H1 (cell line): ENCODE measurements at regions not wholly inside any gene's neighbourhood (a gene's known extent, or its start where the extent isn't known, plus 50 kb on each side); places are given as distances from the start of the nearest gene placed in this dataset.

Experiments used
- CTCF ChIA-PET: fragments of 300-600 bp; sonication (Branson Sonifier 250); formaldehyde crosslinking; loops from one replicate; lab custom pipeline; 2021; ENCODE audit not compliant: partially characterized antibody; lab: Charles Lee
- POLR2A ChIA-PET: fragments of 300-600 bp; sonication (Branson Sonifier 250); formaldehyde crosslinking; loops from one replicate; lab custom pipeline; 2021; ENCODE audit warnings: inconsistent platforms; ENCODE audit not compliant: partially characterized antibody; lab: Charles Lee
- DNase-seq, 2 experiments: peaks; one replicate each; pipeline versions ENCODE4 v3.0.0 to v3.0.0-alpha.2; 2010 to 2022; ENCODE audit warnings: low spot score in 2 of 2, low read depth in 1 of 2, mixed read lengths in 1 of 2
- FAIRE-seq: peaks from 2 replicates; lab custom pipeline; 2011; peaks lifted over from hg19 to GRCh38; lab: Jason Lieb, UNC
- H2AFZ ChIP-seq: 2 replicates; pipeline ENCODE4 v1.8.1; 2012; ENCODE audit warnings: low read length, inconsistent platforms
- H2AK5ac ChIP-seq: 2 replicates; pipeline ENCODE4 v1.6.1; 2013; ENCODE audit warnings: low read depth, low read length
- H2BK120ac ChIP-seq: replicated peaks from 2 replicates; pipeline ENCODE3; 2013; ENCODE audit warnings: low read depth, low read length, inconsistent platforms
- H2BK12ac ChIP-seq: 2 replicates; pipeline ENCODE4 v1.6.1; 2013; ENCODE audit warnings: low read depth, low read length
- H2BK15ac ChIP-seq: 2 replicates; pipeline ENCODE4 v1.6.1; 2013; ENCODE audit warnings: low read length
- H2BK20ac ChIP-seq: 2 replicates; pipeline ENCODE4 v1.6.1; 2013; ENCODE audit warnings: low read length
- H2BK5ac ChIP-seq: 2 replicates; pipeline ENCODE4 v1.6.1; 2013; ENCODE audit warnings: low read depth, low read length
- H3K14ac ChIP-seq: 2 replicates; pipeline ENCODE4 v1.6.1; 2013; ENCODE audit warnings: inconsistent platforms; ENCODE audit not compliant: insufficient read length
- H3K18ac ChIP-seq: 2 replicates; pipeline ENCODE4 v1.6.1; 2013; ENCODE audit warnings: low read length; ENCODE audit errors: extremely low read depth
- H3K23ac ChIP-seq: 2 replicates; pipeline ENCODE4 v1.6.1; 2013; ENCODE audit warnings: inconsistent platforms; ENCODE audit not compliant: insufficient read length
- H3K23me2 ChIP-seq: 2 replicates; pipeline ENCODE4 v1.6.1; 2013; ENCODE audit warnings: low read depth, low read length
- H3K27ac ChIP-seq: 2 replicates; pipeline ENCODE4 v1.6.1; 2011; ENCODE audit warnings: low read depth, low read length, inconsistent platforms
- H3K27me3 ChIP-seq, 4 experiments: replicated peaks in 1 of 4; 1 replicate in 1 of 4; 2 replicates in 3 of 4; pipeline versions ENCODE4 v1.6.1 to v1.8.1; 2011 to 2013; ENCODE audit warnings: low read length in 3 of 4, mild to moderate bottlenecking in 3 of 4, inconsistent platforms in 2 of 4, mixed read lengths in 2 of 4, moderate library complexity in 1 of 4; ENCODE audit not compliant: control insufficient read depth in 3 of 4, insufficient read depth in 3 of 4; ENCODE audit errors: extremely low read depth in 1 of 4
- H3K36me3 ChIP-seq, 4 experiments: 2 replicates each; pipeline versions ENCODE4 v1.6.1 to v1.8.1; 2011 to 2013; ENCODE audit warnings: mild to moderate bottlenecking in 4 of 4, low read length in 3 of 4, moderate library complexity in 2 of 4, control low read depth in 1 of 4, inconsistent platforms in 1 of 4; ENCODE audit not compliant: insufficient read depth in 4 of 4, control insufficient read depth in 2 of 4
- H3K4ac ChIP-seq: replicated peaks from 2 replicates; pipeline ENCODE3; 2013; ENCODE audit warnings: low read length, low read depth, mixed read lengths, inconsistent platforms; ENCODE audit not compliant: insufficient read length
- H3K4me1 ChIP-seq, 4 experiments: replicated peaks in 1 of 4; 1 replicate in 1 of 4; 2 replicates in 3 of 4; pipeline versions ENCODE4 v1.6.1 to v1.8.1; 2011 to 2013; ENCODE audit warnings: low read length in 3 of 4, inconsistent platforms in 2 of 4, mixed read lengths in 1 of 4; ENCODE audit not compliant: insufficient read depth in 4 of 4, control insufficient read depth in 3 of 4
- H3K4me2 ChIP-seq, 2 experiments: 2 replicates each; pipeline versions ENCODE4 v1.6.1 to v1.8.1; 2011 to 2013; ENCODE audit warnings: low read depth in 2 of 2, low read length in 2 of 2, control low read depth in 1 of 2, inconsistent platforms in 1 of 2, mild to moderate bottlenecking in 1 of 2; ENCODE audit not compliant: insufficient read depth in 1 of 2
- H3K4me3 ChIP-seq, 4 experiments: fragments of 200-600, 300-600 bp in 1 of 4; sonication (generic), shearing (Covaris generic), sonication (Bioruptor Twin) in 1 of 4; 2 replicates each; pipeline versions ENCODE4 v1.5.1 to v1.8.1; 2011 to 2016; ENCODE audit warnings: low read length in 4 of 4, low read depth in 3 of 4, control low read depth in 2 of 4, inconsistent platforms in 2 of 4, mild to moderate bottlenecking in 2 of 4, mixed read lengths in 1 of 4, moderate library complexity in 1 of 4; ENCODE audit not compliant: insufficient read depth in 2 of 4; ENCODE audit errors: extremely low read depth in 1 of 4
- H3K56ac ChIP-seq: replicated peaks from 2 replicates; pipeline ENCODE3; 2013; ENCODE audit warnings: low read depth, mild to moderate bottlenecking, mixed read lengths, low read length, inconsistent platforms; ENCODE audit not compliant: insufficient read length
- H3K79me1 ChIP-seq: 2 replicates; pipeline ENCODE4 v1.6.1; 2013; ENCODE audit warnings: low read depth, low read length, control low read depth
- H3K79me2 ChIP-seq, 2 experiments: 2 replicates each; pipeline versions ENCODE4 v1.6.1 to v1.8.1; 2012 to 2013; ENCODE audit warnings: low read length in 2 of 2, mild to moderate bottlenecking in 2 of 2, inconsistent platforms in 1 of 2; ENCODE audit not compliant: insufficient read depth in 2 of 2, control insufficient read depth in 1 of 2
- H3K9ac ChIP-seq, 4 experiments: replicated peaks in 1 of 4; 1 replicate in 1 of 4; 2 replicates in 3 of 4; pipeline versions ENCODE4 v1.6.1 to v1.8.1; 2011 to 2013; ENCODE audit warnings: low read depth in 3 of 4, low read length in 3 of 4, control low read depth in 2 of 4, mild to moderate bottlenecking in 2 of 4, moderate library complexity in 2 of 4, inconsistent platforms in 1 of 4; ENCODE audit errors: extremely low read depth in 1 of 4
- H3K9me3 ChIP-seq, 2 experiments: 2 replicates each; pipeline versions ENCODE4 v1.6.1 to v1.8.1; 2012 to 2013; ENCODE audit warnings: mild to moderate bottlenecking in 2 of 2, moderate library complexity in 2 of 2, control low read depth in 1 of 2, inconsistent platforms in 1 of 2, low read depth in 1 of 2, low read length in 1 of 2, mixed read lengths in 1 of 2; ENCODE audit not compliant: insufficient read depth in 2 of 2
- H4K20me1 ChIP-seq, 2 experiments: replicated peaks in 1 of 2; 2 replicates each; pipeline versions ENCODE3 to v1.8.1; 2011 to 2013; ENCODE audit warnings: inconsistent platforms in 2 of 2, low read length in 2 of 2, mild to moderate bottlenecking in 1 of 2; ENCODE audit not compliant: insufficient read depth in 2 of 2, control insufficient read depth in 1 of 2
- H4K5ac ChIP-seq: 2 replicates; pipeline ENCODE4 v1.6.1; 2013; ENCODE audit warnings: low read length, low read depth, mixed read lengths, inconsistent platforms; ENCODE audit not compliant: insufficient read length
- H4K8ac ChIP-seq: 2 replicates; pipeline ENCODE4 v1.8.0; 2013; ENCODE audit warnings: mild to moderate bottlenecking, moderate library complexity, low read length, inconsistent platforms; ENCODE audit not compliant: insufficient read depth; ENCODE audit errors: extremely low read depth
- H4K91ac ChIP-seq: replicated peaks from 2 replicates; pipeline ENCODE3; 2013; ENCODE audit warnings: low read length, mixed read lengths, inconsistent platforms; ENCODE audit not compliant: insufficient read length
- E2F6 ChIP-seq: IDR thresholded peaks from 2 replicates; pipeline ENCODE4 v1.6.1; 2012; ENCODE audit warnings: inconsistent platforms
- WGBS, 2 experiments: shearing (Covaris generic) in 1 of 2; methylation state at CpG; one replicate each; pipeline versions ENCODE4 v1.1.6 to v1.1.7; 2013 to 2015; ENCODE audit warnings: low lambda C conversion rate in 2 of 2, mixed read lengths in 2 of 2, inconsistent platforms in 1 of 2, low coverage in 1 of 2, missing lambda C conversion rate in 1 of 2; ENCODE audit not compliant: insufficient replicate concordance in 2 of 2, insufficient coverage in 1 of 2, insufficient read length in 1 of 2; ENCODE audit errors: extremely low coverage in 1 of 2, missing lambda C conversion rate in 1 of 2; 5-methylcytosine and 5-hydroxymethylcytosine counted together

GRCh38 chr2:220880623-220881596 lies 691.2 kb downstream of the EPHA4 start:
- ChIA-PET CTCF (interaction anchor here (0.6 kb wide), 1 partner anchor 18 kb away, joined by 3 read pairs; no protein-coding TSS in a partner anchor), POLR2A (no interaction called here)
- Histone ChIP-seq H3K4me2 (no peak overlapping the region), H3K27me3 (no peaks in the 10 kb centered on the region), H2BK5ac (no peak overlapping the region), H4K8ac (no peak overlapping the region), H3K79me1 (no peaks in the 10 kb centered on the region), H4K5ac (no peak overlapping the region), H3K36me3 (no peaks in the 10 kb centered on the region), H3K9me3 (no peaks in the 10 kb centered on the region), H4K20me1 (no peaks in the 10 kb centered on the region), H3K18ac (no peak overlapping the region), H3K14ac (no peak overlapping the region), H3K23me2 (no peaks in the 10 kb centered on the region), H3K4me1 (no peaks in the 10 kb centered on the region), H3K27ac (no peak overlapping the region), H3K79me2 (no peaks in the 10 kb centered on the region), H2AK5ac (no peak overlapping the region), H2BK15ac (no peak overlapping the region), H3K4ac (no peak overlapping the region), H3K23ac (no peak overlapping the region), H3K4me3 (no peak overlapping the region), H4K91ac (no peak overlapping the region), H2BK20ac (no peak overlapping the region), H2BK120ac (no peak overlapping the region), H3K9ac (no peak overlapping the region), H2AFZ (no peak overlapping the region), H2BK12ac (no peak overlapping the region), H3K56ac (no peak overlapping the region)
- TF ChIP-seq E2F6: no peak
- WGBS, 2 experiments: 93% methylated on average over 3 of the region's 3 CpGs; no CpG with 5 or more reads in 1 of the 2 experiments
- FAIRE-seq (no peak), DNase-seq (no peak)
